CD1c-positive myeloid dendritic cell (primary cell): ENCODE measurements at regions not wholly inside any gene's neighbourhood (a gene's known extent, or its start where the extent isn't known, plus 50 kb on each side); places are given as distances from the start of the nearest gene placed in this dataset.
"Not testable (repeated sequence)": the region's sequence is repeated elsewhere in the genome, so short reads cannot be mapped to it uniquely, and the experiment has no call there.

ENCODE experiments used
- DNase-seq: peaks from one replicate; pipeline ENCODE4 v3.0.0-alpha.2; 2016; ENCODE audit errors: extremely low spot score

- no peak for DNase-seq
Observed at GRCh38 chr11:33463059-33463458, 205.9 kb downstream of the HIPK3 start.

GRCh38 chr11:33461369-33462125 lies 204.4 kb downstream of the HIPK3 start:
- no peak for DNase-seq

- no peak for DNase-seq
Observed at GRCh38 chr11:33457948-33458347, 200.8 kb downstream of the HIPK3 start.

- DNase-seq = no peak
Observed at GRCh38 chr11:33455867-33456463, 198.8 kb downstream of the HIPK3 start.

GRCh38 chr11:33454264-33454663 lies 197.1 kb downstream of the HIPK3 start:
- no peak for DNase-seq

GRCh38 chr11:33452836-33453624 lies 195.8 kb downstream of the HIPK3 start:
- DNase-seq = no peak

GRCh38 chr11:33451364-33451763 lies 194.2 kb downstream of the HIPK3 start:
- DNase-seq = no peak

- DNase-seq = no peak
Observed at GRCh38 chr11:33449798-33450197, 192.6 kb downstream of the HIPK3 start.

GRCh38 chr11:33448461-33449130 lies 191.4 kb downstream of the HIPK3 start:
- DNase-seq = no peak

- DNase-seq = no peak
Observed at GRCh38 chr11:33445761-33446161, 188.6 kb downstream of the HIPK3 start.

- DNase-seq = no peak
Observed at GRCh38 chr11:33444835-33445594, 187.8 kb downstream of the HIPK3 start.

GRCh38 chr11:33443684-33444083 lies 186.5 kb downstream of the HIPK3 start:
- peak; percentile 8 for DNase-seq

GRCh38 chr11:33438301-33438700 lies 181.1 kb downstream of the HIPK3 start:
- DNase-seq = no peak

GRCh38 chr11:33437529-33437928 lies 180.3 kb downstream of the HIPK3 start:
- no peak for DNase-seq

- DNase-seq = no peak
Observed at GRCh38 chr11:33435216-33435615, 178.0 kb downstream of the HIPK3 start.

- no peak for DNase-seq
Observed at GRCh38 chr11:33434294-33434693, 177.1 kb downstream of the HIPK3 start.

- DNase-seq = not testable (repeated sequence)
Observed at GRCh38 chr11:33428435-33428834, 171.3 kb downstream of the HIPK3 start.

- no peak for DNase-seq
Observed at GRCh38 chr11:33420959-33421566, 163.9 kb downstream of the HIPK3 start.

GRCh38 chr11:33419924-33420323 lies 162.7 kb downstream of the HIPK3 start:
- DNase-seq = no peak

GRCh38 chr11:33417121-33417520 lies 159.9 kb downstream of the HIPK3 start:
- no peak for DNase-seq

GRCh38 chr11:33413301-33413700 lies 156.1 kb downstream of the HIPK3 start:
- DNase-seq = no peak
